SK-N-SH (cell line): ENCODE measurements at regions not wholly inside any gene's neighbourhood (a gene's known extent, or its start where the extent isn't known, plus 50 kb on each side); places are given as distances from the start of the nearest gene placed in this dataset.

Experiments used
- CTCF ChIA-PET: fragments of 300-600, 350-600 bp; formaldehyde crosslinking; extraction: SDS; loops from one replicate; lab custom pipeline; 2021; lab: Yijun Ruan, JAX
- POLR2A ChIA-PET: fragments of 350-600 bp; sonication (Branson Sonifier 250); formaldehyde crosslinking; extraction: SDS; loops from one replicate; lab custom pipeline; 2020; ENCODE audit warnings: antibody characterized with exemption, inconsistent platforms; lab: Yijun Ruan, JAX
- DNase-seq: peaks from one replicate; pipeline ENCODE4 v3.0.0; 2012
- H2AFZ ChIP-seq: fragments of 200-600 bp; sonication (generic); 2 replicates; pipeline ENCODE4 v1.8.1; 2016; ENCODE audit warnings: antibody characterized with exemption, mild to moderate bottlenecking, low read depth
- H3F3A ChIP-seq: fragments of 200-600 bp; sonication (generic); replicated peaks from 2 replicates; pipeline ENCODE3; 2016; ENCODE audit warnings: antibody characterized with exemption, mild to moderate bottlenecking; ENCODE audit not compliant: insufficient read depth
- H3K27ac ChIP-seq, 2 experiments: fragments of 200-500 bp in 1 of 2; fragments of 200-600 bp in 1 of 2; sonication (Bioruptor generic) in 1 of 2; sonication (generic), shearing (Covaris generic) in 1 of 2; 2 replicates each; pipeline versions ENCODE4 v1.5.1 to v1.6.1; 2014 to 2016; ENCODE audit warnings: low read depth in 2 of 2, inconsistent platforms in 1 of 2, low read length in 1 of 2, mild to moderate bottlenecking in 1 of 2, mixed read lengths in 1 of 2
- H3K27me3 ChIP-seq: fragments of 200-600 bp; sonication (generic), shearing (Covaris generic); 2 replicates; pipeline ENCODE4 v1.6.1; 2016; ENCODE audit warnings: mixed run types; ENCODE audit not compliant: insufficient read depth
- H3K36me3 ChIP-seq, 2 experiments: fragments of 200-500 bp in 1 of 2; fragments of 200-600 bp in 1 of 2; sonication (Bioruptor generic) in 1 of 2; sonication (generic) in 1 of 2; replicated peaks in 1 of 2; 2 replicates each; pipeline versions ENCODE3 to v1.5.1; 2014 to 2016; ENCODE audit warnings: low read length in 1 of 2, mild to moderate bottlenecking in 1 of 2; ENCODE audit not compliant: insufficient read depth in 2 of 2, control insufficient read depth in 1 of 2
- H3K4me1 ChIP-seq, 2 experiments: fragments of 200-500 bp in 1 of 2; fragments of 200-600 bp in 1 of 2; sonication (Bioruptor generic) in 1 of 2; sonication (generic), shearing (Covaris generic) in 1 of 2; 2 replicates each; pipeline versions ENCODE4 v1.5.1 to v1.6.1; 2014 to 2016; ENCODE audit warnings: low read depth in 1 of 2, low read length in 1 of 2, mixed run types in 1 of 2; ENCODE audit not compliant: insufficient read depth in 2 of 2, control insufficient read depth in 1 of 2
- H3K4me2 ChIP-seq: fragments of 200-600 bp; sonication (generic), shearing (Covaris generic); 2 replicates; pipeline ENCODE4 v1.6.1; 2017; ENCODE audit warnings: mixed run types
- H3K4me3 ChIP-seq, 2 experiments: fragments of 200-500 bp in 1 of 2; fragments of 200-600 bp in 1 of 2; sonication (Bioruptor generic) in 1 of 2; sonication (generic), shearing (Covaris generic) in 1 of 2; 2 replicates each; pipeline versions ENCODE4 v1.5.1 to v1.8.1; 2014 to 2016; ENCODE audit warnings: low read depth in 2 of 2, inconsistent platforms in 1 of 2, low read length in 1 of 2, mild to moderate bottlenecking in 1 of 2, mixed read lengths in 1 of 2, moderate library complexity in 1 of 2
- H3K79me2 ChIP-seq: fragments of 200-600 bp; sonication (generic); 2 replicates; pipeline ENCODE4 v1.8.1; 2017; ENCODE audit warnings: mild to moderate bottlenecking; ENCODE audit not compliant: insufficient read depth
- H3K9ac ChIP-seq: fragments of 200-600 bp; sonication (generic); 2 replicates; pipeline ENCODE4 v1.6.1; 2017; ENCODE audit warnings: mixed run types
- H3K9me2 ChIP-seq: fragments of 200-600 bp; sonication (generic); 2 replicates; pipeline ENCODE4 v1.6.1; 2017; ENCODE audit warnings: mixed run types
- H3K9me3 ChIP-seq: fragments of 200-600 bp; sonication (generic); 2 replicates; pipeline ENCODE4 v1.6.1; 2017; ENCODE audit warnings: mixed run types, mild to moderate bottlenecking, moderate library complexity
- H4K20me1 ChIP-seq: fragments of 200-600 bp; sonication (generic); 2 replicates; pipeline ENCODE4 v1.6.1; 2017; ENCODE audit warnings: mild to moderate bottlenecking, mixed run types; ENCODE audit not compliant: insufficient read depth
- EZH2phosphoT487 ChIP-seq: fragments of 200-600 bp; sonication (generic); IDR thresholded peaks from 2 replicates; pipeline ENCODE4 v1.6.1; 2017; ENCODE audit warnings: low read depth, mixed run types, mild to moderate bottlenecking, antibody characterized with exemption, moderate library complexity, borderline replicate concordance
- FOXJ3 ChIP-seq: sonication (generic); formaldehyde crosslinking; IDR thresholded peaks from 2 replicates; pipeline ENCODE4 v1.5.1; 2020; ENCODE audit warnings: mild to moderate bottlenecking, missing genetic modification reagents
- GABPA ChIP-seq: IDR thresholded peaks from 2 replicates; pipeline ENCODE4 v1.4.0; 2012; ENCODE audit warnings: low read depth, mild to moderate bottlenecking
- MXI1 ChIP-seq: IDR thresholded peaks from 2 replicates; pipeline ENCODE4 v1.6.1; 2012; ENCODE audit warnings: mild to moderate bottlenecking, low read depth, low read length, improper control_type of control experiment
- RCOR1 ChIP-seq: fragments of 150-350 bp; IDR thresholded peaks from 2 replicates; pipeline ENCODE4 v1.6.1; 2017; ENCODE audit warnings: antibody characterized with exemption, low read length
- RFX5 ChIP-seq: IDR thresholded peaks from 2 replicates; pipeline ENCODE4 v1.6.1; 2012; ENCODE audit warnings: mild to moderate bottlenecking, improper control_type of control experiment, low read length
- RXRA ChIP-seq: IDR thresholded peaks from 2 replicates; pipeline ENCODE4 v1.4.0; 2012; ENCODE audit warnings: low read depth, mild to moderate bottlenecking, borderline replicate concordance
- SIN3A ChIP-seq: IDR thresholded peaks from 2 replicates; pipeline ENCODE4 v1.6.1; 2012; ENCODE audit warnings: low read depth, mild to moderate bottlenecking, low read length, moderate library complexity, borderline replicate concordance
- TCF12 ChIP-seq: IDR thresholded peaks from 2 replicates; pipeline ENCODE4 v1.4.0; 2012
- WGBS: methylation state at CpG from one replicate; pipeline ENCODE4 v1.1.6; 2017; ENCODE audit warnings: low lambda C conversion rate; 5-methylcytosine and 5-hydroxymethylcytosine counted together
- TF ChIP-seq, protein P1 (sequence below): fragments of 150-350 bp; IDR thresholded peaks from 2 replicates; pipeline ENCODE4 v1.6.1; 2016; ENCODE audit warnings: mild to moderate bottlenecking, low read depth, low read length
- TF ChIP-seq, protein P2 (sequence below): fragments of 150-350 bp; IDR thresholded peaks from 2 replicates; pipeline ENCODE4 v1.6.1; 2017; ENCODE audit warnings: antibody characterized with exemption, low read length, low read depth, borderline replicate concordance

DNA sequence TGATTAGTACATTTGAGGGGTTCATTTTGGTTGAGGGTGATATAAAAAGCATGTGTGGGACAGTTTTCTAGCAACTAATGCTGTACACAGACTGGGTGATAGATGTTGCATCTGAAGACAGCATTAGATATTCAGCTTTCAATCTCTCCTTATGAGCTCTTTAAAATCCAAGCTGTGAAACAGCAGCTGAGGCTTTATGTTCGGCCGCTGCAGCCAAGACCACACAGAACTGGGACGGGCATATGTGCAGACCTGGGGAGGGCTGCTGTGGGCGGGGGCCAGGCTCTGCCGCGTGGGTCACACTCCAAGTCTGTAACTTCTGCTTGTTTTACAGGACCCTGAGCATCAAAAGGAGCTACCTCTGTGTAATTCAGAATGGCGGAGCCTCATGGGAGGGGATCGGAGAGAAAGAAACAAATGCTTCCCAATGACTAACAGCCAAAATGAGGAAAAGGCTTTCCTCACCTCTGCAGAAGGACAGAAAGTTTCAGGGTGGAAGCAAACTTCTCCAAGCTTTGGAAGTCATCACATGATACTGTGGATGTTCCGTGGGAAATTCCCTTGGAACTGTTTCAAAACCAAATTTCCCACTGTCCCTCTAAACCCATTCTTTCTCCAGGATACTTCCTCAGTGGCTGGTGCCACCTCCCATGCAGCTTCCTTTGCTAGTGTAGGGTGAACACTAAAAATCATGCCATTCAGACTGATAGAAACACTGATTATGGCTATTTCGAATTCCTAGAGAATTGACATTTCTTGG, 711.9 kb upstream of the ID2 start:
- Histone ChIP-seq H3K36me3 (no peaks in the 10 kb centered on the region), H3K9ac (no peak overlapping the region), H3K79me2 (no peaks in the 10 kb centered on the region), H3K27me3 (no peaks in the 10 kb centered on the region), H3K9me2 (no peaks in the 10 kb centered on the region), H3F3A (no peaks in the 10 kb centered on the region), H2AFZ (no peak overlapping the region), H4K20me1 (no peaks in the 10 kb centered on the region), H3K4me1 (peaks cover 0 to 26% of the 10 kb centered on the region in 2 experiments; a peak in 2 of 4 replicates), H3K9me3 (no peaks in the 10 kb centered on the region), H3K4me3 (no peak overlapping the region), H3K27ac (no peak overlapping the region), H3K4me2 (no peak overlapping the region)
- POLR2A ChIA-PET = no interaction called here
- CTCF ChIA-PET = interaction anchor here (0.8 to 1.5 kb wide), 4 partner anchors 13 to 574 kb away, joined by 3 read pairs; no protein-coding TSS in a partner anchor
- WGBS = 66% methylated on average over 10 of the region's 10 CpGs
- no peak for TF ChIP-seq SIN3A
- TF ChIP-seq, protein P1, sequence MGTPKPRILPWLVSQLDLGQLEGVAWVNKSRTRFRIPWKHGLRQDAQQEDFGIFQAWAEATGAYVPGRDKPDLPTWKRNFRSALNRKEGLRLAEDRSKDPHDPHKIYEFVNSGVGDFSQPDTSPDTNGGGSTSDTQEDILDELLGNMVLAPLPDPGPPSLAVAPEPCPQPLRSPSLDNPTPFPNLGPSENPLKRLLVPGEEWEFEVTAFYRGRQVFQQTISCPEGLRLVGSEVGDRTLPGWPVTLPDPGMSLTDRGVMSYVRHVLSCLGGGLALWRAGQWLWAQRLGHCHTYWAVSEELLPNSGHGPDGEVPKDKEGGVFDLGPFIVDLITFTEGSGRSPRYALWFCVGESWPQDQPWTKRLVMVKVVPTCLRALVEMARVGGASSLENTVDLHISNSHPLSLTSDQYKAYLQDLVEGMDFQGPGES = no peak
- TF ChIP-seq TCF12 = no peak
- no peak for TF ChIP-seq RCOR1
- no peak for TF ChIP-seq MXI1
- TF ChIP-seq FOXJ3 (CRISPR knock-in tag) = no peak
- no peak for DNase-seq

DNA sequence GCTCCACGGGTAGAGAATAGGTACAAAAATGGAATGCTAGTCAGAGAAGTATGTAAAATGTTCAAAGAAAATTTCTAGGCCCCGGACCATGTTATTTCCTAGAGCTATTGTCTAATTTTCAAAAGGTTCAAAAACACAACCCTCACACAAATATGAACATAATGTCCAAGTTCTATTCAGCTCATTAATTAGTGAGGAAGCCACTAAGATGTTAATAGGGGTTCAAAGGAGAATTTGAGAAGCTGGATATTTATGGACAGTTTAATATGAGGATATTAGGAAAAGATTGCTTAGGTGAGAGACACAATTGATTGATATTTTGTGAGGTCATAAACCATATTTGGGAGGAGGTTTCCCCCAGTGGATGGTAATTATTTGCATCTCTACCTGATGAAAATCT, 710.6 kb upstream of the ID2 start:
- CTCF ChIA-PET = interaction anchor here (0.5 to 1.6 kb wide), 3 partner anchors 11 to 544 kb away, joined by 3 to 5 read pairs (median 3); no protein-coding TSS in a partner anchor

More for the DNA sequence above, 710.6 kb upstream of the ID2 start:
- H3K4me2 ChIP-seq = no peak overlapping the region
- H3K4me3 ChIP-seq = no peak overlapping the region
- peaks cover 0 to 13% of the 10 kb centered on the region in 2 experiments; a peak in 2 of 4 replicates for H3K4me1 ChIP-seq
- no peaks in the 10 kb centered on the region for H3K9me2 ChIP-seq
- no peaks in the 10 kb centered on the region for H3K36me3 ChIP-seq
- H3K27me3 ChIP-seq = no peaks in the 10 kb centered on the region
- no peak overlapping the region for H3K9ac ChIP-seq
- H3K9me3 ChIP-seq = no peaks in the 10 kb centered on the region
- TF ChIP-seq EZH2phosphoT487 = no peak
- TF ChIP-seq RFX5 = no peak
- TF ChIP-seq, protein P1 = no peak
- TF ChIP-seq GABPA = no peak
- TF ChIP-seq, protein P2, sequence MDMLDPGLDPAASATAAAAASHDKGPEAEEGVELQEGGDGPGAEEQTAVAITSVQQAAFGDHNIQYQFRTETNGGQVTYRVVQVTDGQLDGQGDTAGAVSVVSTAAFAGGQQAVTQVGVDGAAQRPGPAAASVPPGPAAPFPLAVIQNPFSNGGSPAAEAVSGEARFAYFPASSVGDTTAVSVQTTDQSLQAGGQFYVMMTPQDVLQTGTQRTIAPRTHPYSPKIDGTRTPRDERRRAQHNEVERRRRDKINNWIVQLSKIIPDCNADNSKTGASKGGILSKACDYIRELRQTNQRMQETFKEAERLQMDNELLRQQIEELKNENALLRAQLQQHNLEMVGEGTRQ = no peak
- no peak for TF ChIP-seq MXI1
- no peak for TF ChIP-seq RXRA
- no peak overlapping the region for H2AFZ ChIP-seq
- POLR2A ChIA-PET = no interaction called here
- no peak overlapping the region for H3K27ac ChIP-seq
- no peak for DNase-seq
- H4K20me1 ChIP-seq = no peaks in the 10 kb centered on the region
- H3F3A ChIP-seq = no peaks in the 10 kb centered on the region
- WGBS = 61% methylated on average over 2 of the region's 2 CpGs
- H3K79me2 ChIP-seq = no peaks in the 10 kb centered on the region
